WTC11 (cell line): ENCODE measurements at regions not wholly inside any gene's neighbourhood (a gene's known extent, or its start where the extent isn't known, plus 50 kb on each side); places are given as distances from the start of the nearest gene placed in this dataset.

Source experiments
- ATAC-seq: fragments of 200-7000 bp; cut with Tn5 transposase; 2 replicates; pipeline ENCODE4 v1.10.0; 2021; ENCODE audit warnings: mild to moderate bottlenecking, moderate library complexity
- CTCF ChIA-PET: fragments of 300-600 bp; sonication (Branson Sonifier 250); formaldehyde crosslinking; loops from one replicate; lab custom pipeline; 2021; ENCODE audit warnings: antibody characterized with exemption; lab: Charles Lee
- POLR2A ChIA-PET: fragments of 350-600 bp; sonication (Branson Sonifier 250); formaldehyde crosslinking; loops from one replicate; lab custom pipeline; 2021; ENCODE audit warnings: antibody characterized with exemption; lab: Charles Lee
- DNase-seq: peaks from one replicate; pipeline ENCODE4 v3.0.0; 2021; ENCODE audit warnings: low spot score
- H3K27ac Mint-ChIP-seq: 2 replicates; pipeline ENCODE4 v1.8.0; 2021; ENCODE audit warnings: mixed read lengths
- H3K27me3 Mint-ChIP-seq: 2 replicates; pipeline ENCODE4 v1.8.0; 2021; ENCODE audit warnings: low read depth, mild to moderate bottlenecking, moderate library complexity, mixed read lengths
- H3K36me3 Mint-ChIP-seq: 2 replicates; pipeline ENCODE4 v1.8.0; 2021; ENCODE audit warnings: mixed read lengths
- H3K4me1 Mint-ChIP-seq: 2 replicates; pipeline ENCODE4 v1.8.0; 2022; ENCODE audit warnings: mixed read lengths
- H3K4me3 Mint-ChIP-seq: 2 replicates; pipeline ENCODE4 v1.8.0; 2021; ENCODE audit warnings: mild to moderate bottlenecking, moderate library complexity, mixed read lengths
- H3K9me3 Mint-ChIP-seq: 2 replicates; pipeline ENCODE4 v1.8.0; 2021; ENCODE audit warnings: mixed read lengths
- GTF2I ChIP-seq: fragments of 250-450 bp; sonication (Bioruptor Pico); conservative IDR thresholded peaks from 2 replicates; pipeline ENCODE4 v1.4.0; 2021; ENCODE audit warnings: mild to moderate bottlenecking
- HMGA2 ChIP-seq: fragments of 250-450 bp; sonication (Bioruptor Pico); IDR thresholded peaks from 2 replicates; pipeline ENCODE4 v1.4.0; 2021; ENCODE audit warnings: mild to moderate bottlenecking, moderate library complexity
- RORB ChIP-seq: fragments of 250-450 bp; sonication (Bioruptor Pico); IDR thresholded peaks from 2 replicates; pipeline ENCODE4 v1.9.0; 2021; ENCODE audit warnings: mild to moderate bottlenecking
- SOX15 ChIP-seq: fragments of 250-450 bp; sonication (Bioruptor Pico); IDR thresholded peaks from 2 replicates; pipeline ENCODE4 v1.9.0; 2021; ENCODE audit warnings: mild to moderate bottlenecking
- TEAD1 ChIP-seq: sonication (generic); formaldehyde crosslinking; IDR thresholded peaks from 2 replicates; pipeline ENCODE4 v1.8.0; 2022; ENCODE audit warnings: mild to moderate bottlenecking, missing genetic modification reagents
- ZNF121 ChIP-seq: sonication (generic); formaldehyde crosslinking; IDR thresholded peaks from 2 replicates; pipeline ENCODE4 v1.8.0; 2023; ENCODE audit warnings: missing genetic modification reagents
- ZNF416 ChIP-seq: fragments of 250-450 bp; sonication (Bioruptor Pico); IDR thresholded peaks from 2 replicates; pipeline ENCODE4 v1.9.0; 2021; ENCODE audit warnings: mild to moderate bottlenecking, inconsistent platforms
- ZNF671 ChIP-seq: fragments of 250-450 bp; sonication (Bioruptor Pico); IDR thresholded peaks from 2 replicates; pipeline ENCODE4 v1.8.0; 2021; ENCODE audit warnings: mild to moderate bottlenecking
- TF ChIP-seq, protein P1 (sequence below): sonication (generic); formaldehyde crosslinking; IDR thresholded peaks from 2 replicates; pipeline ENCODE4 v1.8.1; 2023; ENCODE audit warnings: mild to moderate bottlenecking, missing genetic modification reagents
- TF ChIP-seq, protein P2 (sequence below): fragments of 250-450 bp; sonication (Bioruptor Pico); IDR thresholded peaks from 2 replicates; pipeline ENCODE4 v1.9.0; 2021; ENCODE audit warnings: mild to moderate bottlenecking, borderline replicate concordance
- TF ChIP-seq, protein P3 (sequence below): sonication (generic); formaldehyde crosslinking; IDR thresholded peaks from 2 replicates; pipeline ENCODE4 v1.8.1; 2022; ENCODE audit warnings: low read depth, missing genetic modification reagents, borderline replicate concordance
- TF ChIP-seq, protein P4 (sequence below): sonication (generic); formaldehyde crosslinking; IDR thresholded peaks from 2 replicates; pipeline ENCODE4 v1.8.1; 2022; ENCODE audit warnings: missing genetic modification reagents, borderline replicate concordance
- TF ChIP-seq, protein P5 (sequence below): fragments of 250-450 bp; sonication (Bioruptor Pico); IDR thresholded peaks from 2 replicates; pipeline ENCODE4 v1.9.0; 2021; ENCODE audit warnings: mild to moderate bottlenecking
- TF ChIP-seq, protein P6 (sequence below): sonication (generic); formaldehyde crosslinking; IDR thresholded peaks from 2 replicates; pipeline ENCODE4 v1.8.0; 2022; ENCODE audit warnings: mild to moderate bottlenecking, missing genetic modification reagents
- TF ChIP-seq, protein P7 (sequence below): sonication (generic); formaldehyde crosslinking; IDR thresholded peaks from 2 replicates; pipeline ENCODE4 v1.8.1; 2023; ENCODE audit warnings: mild to moderate bottlenecking, missing genetic modification reagents

DNA sequence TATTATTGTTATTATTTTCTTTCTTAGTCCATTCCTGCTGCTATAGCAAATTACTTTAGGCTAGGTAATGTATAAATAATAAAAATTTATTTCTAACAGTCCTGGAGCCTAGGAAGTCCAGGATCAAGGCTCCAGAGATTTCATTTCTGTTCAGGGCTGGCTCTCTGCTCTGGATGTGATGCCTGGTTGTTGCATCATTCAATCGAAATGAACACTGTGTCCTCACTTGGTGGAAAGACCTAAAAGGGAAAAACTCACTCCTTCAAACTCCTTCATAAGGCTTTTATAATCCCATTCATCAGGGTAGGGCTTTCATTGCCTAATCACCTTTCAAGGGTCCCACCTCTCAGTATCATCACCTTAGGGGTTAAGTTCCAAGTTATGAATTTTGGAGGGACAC lies 395.0 kb downstream of the EFNB2 start:
- TF ChIP-seq, protein P1, sequence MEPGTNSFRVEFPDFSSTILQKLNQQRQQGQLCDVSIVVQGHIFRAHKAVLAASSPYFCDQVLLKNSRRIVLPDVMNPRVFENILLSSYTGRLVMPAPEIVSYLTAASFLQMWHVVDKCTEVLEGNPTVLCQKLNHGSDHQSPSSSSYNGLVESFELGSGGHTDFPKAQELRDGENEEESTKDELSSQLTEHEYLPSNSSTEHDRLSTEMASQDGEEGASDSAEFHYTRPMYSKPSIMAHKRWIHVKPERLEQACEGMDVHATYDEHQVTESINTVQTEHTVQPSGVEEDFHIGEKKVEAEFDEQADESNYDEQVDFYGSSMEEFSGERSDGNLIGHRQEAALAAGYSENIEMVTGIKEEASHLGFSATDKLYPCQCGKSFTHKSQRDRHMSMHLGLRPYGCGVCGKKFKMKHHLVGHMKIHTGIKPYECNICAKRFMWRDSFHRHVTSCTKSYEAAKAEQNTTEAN (CRISPR knock-in tag): no peak
- H3K27me3 Mint-ChIP-seq: no peaks in the 10 kb centered on the region
- H3K27ac Mint-ChIP-seq: no peak overlapping the region
- ChIA-PET CTCF (no interaction called here), POLR2A (no interaction called here)
- peaks cover 9% of the 10 kb centered on the region for H3K36me3 Mint-ChIP-seq
- peaks cover 14% of the 10 kb centered on the region for H3K9me3 Mint-ChIP-seq
- H3K4me3 Mint-ChIP-seq: no peak overlapping the region
- peaks cover 31% of the 10 kb centered on the region for H3K4me1 Mint-ChIP-seq
- DNase-seq (no peak), ATAC-seq (no peak)

DNA sequence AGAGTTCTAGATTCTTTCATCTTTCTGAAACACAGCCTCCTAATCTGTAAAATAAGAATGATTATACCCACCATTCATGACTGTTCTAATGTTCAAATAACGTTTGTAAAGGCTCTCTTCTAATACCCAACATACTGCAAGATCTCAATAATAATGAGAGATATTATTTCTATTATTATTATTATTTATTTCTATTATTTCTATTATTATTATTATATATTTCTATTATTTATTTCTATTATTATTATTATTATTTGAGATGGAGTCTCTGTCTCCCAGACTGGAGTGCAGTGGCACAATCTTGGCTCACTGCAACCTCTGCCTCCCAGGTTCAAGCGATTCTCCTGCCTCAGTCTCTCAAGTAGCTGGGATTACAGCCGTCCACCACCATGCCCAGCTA lies 395.5 kb downstream of the EFNB2 start:
- no peaks in the 10 kb centered on the region for H3K27me3 Mint-ChIP-seq
- peaks cover 13% of the 10 kb centered on the region for H3K36me3 Mint-ChIP-seq
- ChIA-PET CTCF (no interaction called here), POLR2A (no interaction called here)
- H3K9me3 Mint-ChIP-seq: peaks cover 16% of the 10 kb centered on the region
- no peak for TF ChIP-seq ZNF416 (CRISPR knock-in tag)
- peak; percentile 98 for TF ChIP-seq HMGA2 (CRISPR knock-in tag)
- TF ChIP-seq ZNF121 (CRISPR knock-in tag): no peak
- TF ChIP-seq, protein P1 (CRISPR knock-in tag): no peak
- TF ChIP-seq TEAD1 (CRISPR knock-in tag): no peak
- TF ChIP-seq GTF2I (CRISPR knock-in tag): no peak
- TF ChIP-seq ZNF671: no peak
- TF ChIP-seq, protein P2, sequence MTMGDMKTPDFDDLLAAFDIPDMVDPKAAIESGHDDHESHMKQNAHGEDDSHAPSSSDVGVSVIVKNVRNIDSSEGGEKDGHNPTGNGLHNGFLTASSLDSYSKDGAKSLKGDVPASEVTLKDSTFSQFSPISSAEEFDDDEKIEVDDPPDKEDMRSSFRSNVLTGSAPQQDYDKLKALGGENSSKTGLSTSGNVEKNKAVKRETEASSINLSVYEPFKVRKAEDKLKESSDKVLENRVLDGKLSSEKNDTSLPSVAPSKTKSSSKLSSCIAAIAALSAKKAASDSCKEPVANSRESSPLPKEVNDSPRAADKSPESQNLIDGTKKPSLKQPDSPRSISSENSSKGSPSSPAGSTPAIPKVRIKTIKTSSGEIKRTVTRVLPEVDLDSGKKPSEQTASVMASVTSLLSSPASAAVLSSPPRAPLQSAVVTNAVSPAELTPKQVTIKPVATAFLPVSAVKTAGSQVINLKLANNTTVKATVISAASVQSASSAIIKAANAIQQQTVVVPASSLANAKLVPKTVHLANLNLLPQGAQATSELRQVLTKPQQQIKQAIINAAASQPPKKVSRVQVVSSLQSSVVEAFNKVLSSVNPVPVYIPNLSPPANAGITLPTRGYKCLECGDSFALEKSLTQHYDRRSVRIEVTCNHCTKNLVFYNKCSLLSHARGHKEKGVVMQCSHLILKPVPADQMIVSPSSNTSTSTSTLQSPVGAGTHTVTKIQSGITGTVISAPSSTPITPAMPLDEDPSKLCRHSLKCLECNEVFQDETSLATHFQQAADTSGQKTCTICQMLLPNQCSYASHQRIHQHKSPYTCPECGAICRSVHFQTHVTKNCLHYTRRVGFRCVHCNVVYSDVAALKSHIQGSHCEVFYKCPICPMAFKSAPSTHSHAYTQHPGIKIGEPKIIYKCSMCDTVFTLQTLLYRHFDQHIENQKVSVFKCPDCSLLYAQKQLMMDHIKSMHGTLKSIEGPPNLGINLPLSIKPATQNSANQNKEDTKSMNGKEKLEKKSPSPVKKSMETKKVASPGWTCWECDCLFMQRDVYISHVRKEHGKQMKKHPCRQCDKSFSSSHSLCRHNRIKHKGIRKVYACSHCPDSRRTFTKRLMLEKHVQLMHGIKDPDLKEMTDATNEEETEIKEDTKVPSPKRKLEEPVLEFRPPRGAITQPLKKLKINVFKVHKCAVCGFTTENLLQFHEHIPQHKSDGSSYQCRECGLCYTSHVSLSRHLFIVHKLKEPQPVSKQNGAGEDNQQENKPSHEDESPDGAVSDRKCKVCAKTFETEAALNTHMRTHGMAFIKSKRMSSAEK: no peak
- TF ChIP-seq, all 79 proteins: peak for 1
- Mint-ChIP-seq H3K4me3 (no peak overlapping the region), H3K4me1 (peaks cover 26% of the 10 kb centered on the region), H3K27ac (peak overlapping the region; percentile 58; the same call in 1 of the 2 replicates)
- no peak for ATAC-seq
- no peak for DNase-seq

DNA sequence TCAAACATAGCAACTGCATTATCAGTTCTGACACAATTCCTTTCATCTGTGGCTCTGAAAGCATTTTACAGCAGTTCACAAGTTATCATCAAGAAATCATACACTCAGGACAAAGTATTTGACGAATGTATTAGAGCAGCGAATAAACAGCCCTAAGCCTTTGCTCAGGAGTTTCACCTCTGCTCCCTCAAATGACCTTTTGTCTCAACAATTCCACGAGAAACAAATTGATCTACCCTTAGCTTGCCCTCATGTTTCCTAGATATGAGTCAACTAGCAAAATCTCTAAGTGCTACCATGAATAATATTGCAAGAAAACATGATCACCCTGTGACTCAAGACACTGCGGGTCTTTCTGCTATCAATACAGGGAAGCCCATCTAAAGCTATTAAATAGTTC lies 396.1 kb downstream of the EFNB2 start:
- peaks cover 17% of the 10 kb centered on the region for H3K36me3 Mint-ChIP-seq
- ATAC-seq (no peak), DNase-seq (no peak)
- ChIA-PET CTCF (no interaction called here), POLR2A (no interaction called here)
- H3K4me1 Mint-ChIP-seq: peaks cover 20% of the 10 kb centered on the region
- H3K9me3 Mint-ChIP-seq: peaks cover 21% of the 10 kb centered on the region
- no peak overlapping the region for H3K4me3 Mint-ChIP-seq
- no peak overlapping the region for H3K27ac Mint-ChIP-seq
- no peaks in the 10 kb centered on the region for H3K27me3 Mint-ChIP-seq
- TF ChIP-seq, protein P3, sequence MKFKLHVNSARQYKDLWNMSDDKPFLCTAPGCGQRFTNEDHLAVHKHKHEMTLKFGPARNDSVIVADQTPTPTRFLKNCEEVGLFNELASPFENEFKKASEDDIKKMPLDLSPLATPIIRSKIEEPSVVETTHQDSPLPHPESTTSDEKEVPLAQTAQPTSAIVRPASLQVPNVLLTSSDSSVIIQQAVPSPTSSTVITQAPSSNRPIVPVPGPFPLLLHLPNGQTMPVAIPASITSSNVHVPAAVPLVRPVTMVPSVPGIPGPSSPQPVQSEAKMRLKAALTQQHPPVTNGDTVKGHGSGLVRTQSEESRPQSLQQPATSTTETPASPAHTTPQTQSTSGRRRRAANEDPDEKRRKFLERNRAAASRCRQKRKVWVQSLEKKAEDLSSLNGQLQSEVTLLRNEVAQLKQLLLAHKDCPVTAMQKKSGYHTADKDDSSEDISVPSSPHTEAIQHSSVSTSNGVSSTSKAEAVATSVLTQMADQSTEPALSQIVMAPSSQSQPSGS (CRISPR knock-in tag): no peak
- TF ChIP-seq, protein P4, sequence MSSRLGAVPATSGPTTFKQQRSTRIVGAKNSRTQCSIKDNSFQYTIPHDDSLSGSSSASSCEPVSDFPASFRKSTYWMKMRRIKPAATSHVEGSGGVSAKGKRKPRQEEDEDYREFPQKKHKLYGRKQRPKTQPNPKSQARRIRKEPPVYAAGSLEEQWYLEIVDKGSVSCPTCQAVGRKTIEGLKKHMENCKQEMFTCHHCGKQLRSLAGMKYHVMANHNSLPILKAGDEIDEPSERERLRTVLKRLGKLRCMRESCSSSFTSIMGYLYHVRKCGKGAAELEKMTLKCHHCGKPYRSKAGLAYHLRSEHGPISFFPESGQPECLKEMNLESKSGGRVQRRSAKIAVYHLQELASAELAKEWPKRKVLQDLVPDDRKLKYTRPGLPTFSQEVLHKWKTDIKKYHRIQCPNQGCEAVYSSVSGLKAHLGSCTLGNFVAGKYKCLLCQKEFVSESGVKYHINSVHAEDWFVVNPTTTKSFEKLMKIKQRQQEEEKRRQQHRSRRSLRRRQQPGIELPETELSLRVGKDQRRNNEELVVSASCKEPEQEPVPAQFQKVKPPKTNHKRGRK (CRISPR knock-in tag): no peak
- TF ChIP-seq, protein P5, sequence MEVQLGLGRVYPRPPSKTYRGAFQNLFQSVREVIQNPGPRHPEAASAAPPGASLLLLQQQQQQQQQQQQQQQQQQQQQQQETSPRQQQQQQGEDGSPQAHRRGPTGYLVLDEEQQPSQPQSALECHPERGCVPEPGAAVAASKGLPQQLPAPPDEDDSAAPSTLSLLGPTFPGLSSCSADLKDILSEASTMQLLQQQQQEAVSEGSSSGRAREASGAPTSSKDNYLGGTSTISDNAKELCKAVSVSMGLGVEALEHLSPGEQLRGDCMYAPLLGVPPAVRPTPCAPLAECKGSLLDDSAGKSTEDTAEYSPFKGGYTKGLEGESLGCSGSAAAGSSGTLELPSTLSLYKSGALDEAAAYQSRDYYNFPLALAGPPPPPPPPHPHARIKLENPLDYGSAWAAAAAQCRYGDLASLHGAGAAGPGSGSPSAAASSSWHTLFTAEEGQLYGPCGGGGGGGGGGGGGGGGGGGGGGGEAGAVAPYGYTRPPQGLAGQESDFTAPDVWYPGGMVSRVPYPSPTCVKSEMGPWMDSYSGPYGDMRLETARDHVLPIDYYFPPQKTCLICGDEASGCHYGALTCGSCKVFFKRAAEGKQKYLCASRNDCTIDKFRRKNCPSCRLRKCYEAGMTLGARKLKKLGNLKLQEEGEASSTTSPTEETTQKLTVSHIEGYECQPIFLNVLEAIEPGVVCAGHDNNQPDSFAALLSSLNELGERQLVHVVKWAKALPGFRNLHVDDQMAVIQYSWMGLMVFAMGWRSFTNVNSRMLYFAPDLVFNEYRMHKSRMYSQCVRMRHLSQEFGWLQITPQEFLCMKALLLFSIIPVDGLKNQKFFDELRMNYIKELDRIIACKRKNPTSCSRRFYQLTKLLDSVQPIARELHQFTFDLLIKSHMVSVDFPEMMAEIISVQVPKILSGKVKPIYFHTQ (CRISPR knock-in tag): no peak
- TF ChIP-seq SOX15 (CRISPR knock-in tag): no peak
- no peak for TF ChIP-seq ZNF121 (CRISPR knock-in tag)
- TF ChIP-seq, protein P6, sequence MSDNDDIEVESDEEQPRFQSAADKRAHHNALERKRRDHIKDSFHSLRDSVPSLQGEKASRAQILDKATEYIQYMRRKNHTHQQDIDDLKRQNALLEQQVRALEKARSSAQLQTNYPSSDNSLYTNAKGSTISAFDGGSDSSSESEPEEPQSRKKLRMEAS (CRISPR knock-in tag): no peak
- TF ChIP-seq, protein P7, sequence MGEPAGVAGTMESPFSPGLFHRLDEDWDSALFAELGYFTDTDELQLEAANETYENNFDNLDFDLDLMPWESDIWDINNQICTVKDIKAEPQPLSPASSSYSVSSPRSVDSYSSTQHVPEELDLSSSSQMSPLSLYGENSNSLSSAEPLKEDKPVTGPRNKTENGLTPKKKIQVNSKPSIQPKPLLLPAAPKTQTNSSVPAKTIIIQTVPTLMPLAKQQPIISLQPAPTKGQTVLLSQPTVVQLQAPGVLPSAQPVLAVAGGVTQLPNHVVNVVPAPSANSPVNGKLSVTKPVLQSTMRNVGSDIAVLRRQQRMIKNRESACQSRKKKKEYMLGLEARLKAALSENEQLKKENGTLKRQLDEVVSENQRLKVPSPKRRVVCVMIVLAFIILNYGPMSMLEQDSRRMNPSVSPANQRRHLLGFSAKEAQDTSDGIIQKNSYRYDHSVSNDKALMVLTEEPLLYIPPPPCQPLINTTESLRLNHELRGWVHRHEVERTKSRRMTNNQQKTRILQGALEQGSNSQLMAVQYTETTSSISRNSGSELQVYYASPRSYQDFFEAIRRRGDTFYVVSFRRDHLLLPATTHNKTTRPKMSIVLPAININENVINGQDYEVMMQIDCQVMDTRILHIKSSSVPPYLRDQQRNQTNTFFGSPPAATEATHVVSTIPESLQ (CRISPR knock-in tag): no peak
- no peak for TF ChIP-seq RORB (CRISPR knock-in tag)
